Chondrocyte (in vitro differentiated cells): ENCODE measurements at regions not wholly inside any gene's neighbourhood (a gene's known extent, or its start where the extent isn't known, plus 50 kb on each side); places are given as distances from the start of the nearest gene placed in this dataset.

Experiments
- DNase-seq: peaks from one replicate; pipeline ENCODE4 v3.0.0; 2021; ENCODE audit warnings: mixed read lengths, low spot score
- H3K27ac Mint-ChIP-seq: one replicate; pipeline ENCODE4 v1.8.0; 2021; ENCODE audit warnings: mild to moderate bottlenecking, moderate library complexity, mixed read lengths; ENCODE audit not compliant: unreplicated experiment
- H3K27me3 Mint-ChIP-seq: 2 replicates; pipeline ENCODE4 v1.8.0; 2021; ENCODE audit warnings: low read depth, mixed read lengths
- H3K36me3 Mint-ChIP-seq: 2 replicates; pipeline ENCODE4 v1.8.0; 2021; ENCODE audit warnings: low read depth, mixed read lengths
- H3K4me1 Mint-ChIP-seq: 2 replicates; pipeline ENCODE4 v1.8.0; 2021; ENCODE audit warnings: low read depth, mild to moderate bottlenecking, mixed read lengths
- H3K4me3 Mint-ChIP-seq: one replicate; pipeline ENCODE4 v1.8.0; 2021; ENCODE audit warnings: mild to moderate bottlenecking, moderate library complexity, mixed read lengths; ENCODE audit not compliant: unreplicated experiment
- H3K9me3 Mint-ChIP-seq: 2 replicates; pipeline ENCODE4 v1.8.0; 2021; ENCODE audit warnings: low read depth, mixed read lengths
- CTCF ChIP-seq: fragments of 200-600 bp; sonication (generic); IDR thresholded peaks from 2 replicates; pipeline ENCODE4 v1.5.0; 2021; ENCODE audit warnings: antibody characterized with exemption, mild to moderate bottlenecking, moderate library complexity

GRCh38 chr2:104774631-104775030, 79.3 kb upstream of the POU3F3 start:
- no peak for TF ChIP-seq CTCF
- no peak for DNase-seq
- H3K9me3 Mint-ChIP-seq = peaks cover 13% of the 10 kb centered on the region
- H3K36me3 Mint-ChIP-seq = no peaks in the 10 kb centered on the region
- no peaks in the 10 kb centered on the region for H3K27me3 Mint-ChIP-seq
- H3K27ac Mint-ChIP-seq = peak overlapping the region; percentile 74
- H3K4me1 Mint-ChIP-seq = peaks cover 20% of the 10 kb centered on the region
- no peak overlapping the region for H3K4me3 Mint-ChIP-seq

GRCh38 chr2:104777721-104778120, 76.2 kb upstream of the POU3F3 start:
- no peak for TF ChIP-seq CTCF
- DNase-seq = no peak
- H3K4me1 Mint-ChIP-seq = peaks cover 22% of the 10 kb centered on the region
- no peak overlapping the region for H3K27ac Mint-ChIP-seq
- H3K4me3 Mint-ChIP-seq = no peak overlapping the region
- H3K27me3 Mint-ChIP-seq = no peaks in the 10 kb centered on the region
- no peaks in the 10 kb centered on the region for H3K36me3 Mint-ChIP-seq
- H3K9me3 Mint-ChIP-seq = peaks cover 4% of the 10 kb centered on the region

GRCh38 chr2:104781151-104781550, 72.8 kb upstream of the POU3F3 start:
- no peak for DNase-seq
- Mint-ChIP-seq H3K4me1 (peaks cover 5% of the 10 kb centered on the region), H3K36me3 (peaks cover 2% of the 10 kb centered on the region), H3K4me3 (no peak overlapping the region), H3K9me3 (peaks cover 4% of the 10 kb centered on the region), H3K27me3 (no peaks in the 10 kb centered on the region), H3K27ac (no peak overlapping the region)
- TF ChIP-seq CTCF = no peak

GRCh38 chr2:104784264-104784663, 69.7 kb upstream of the POU3F3 start:
- H3K27ac Mint-ChIP-seq = no peak overlapping the region
- H3K4me1 Mint-ChIP-seq = peaks cover 13% of the 10 kb centered on the region
- DNase-seq = no peak
- H3K36me3 Mint-ChIP-seq = peaks cover 2% of the 10 kb centered on the region
- no peak for TF ChIP-seq CTCF
- H3K4me3 Mint-ChIP-seq = no peak overlapping the region
- H3K9me3 Mint-ChIP-seq = peaks cover 4% of the 10 kb centered on the region
- no peaks in the 10 kb centered on the region for H3K27me3 Mint-ChIP-seq

- Mint-ChIP-seq H3K4me3 (no peak overlapping the region), H3K9me3 (peaks cover 4% of the 10 kb centered on the region), H3K27ac (no peak overlapping the region), H3K36me3 (peaks cover 2% of the 10 kb centered on the region), H3K4me1 (peaks cover 31% of the 10 kb centered on the region), H3K27me3 (no peaks in the 10 kb centered on the region)
- no peak for TF ChIP-seq CTCF
- no peak for DNase-seq
Observed at GRCh38 chr2:104786204-104786603, 67.7 kb upstream of the POU3F3 start.
